AG09309 (cell line): ENCODE measurements at regions not wholly inside any gene's neighbourhood (a gene's known extent, or its start where the extent isn't known, plus 50 kb on each side); places are given as distances from the start of the nearest gene placed in this dataset.
"Not testable (repeated sequence)": the region's sequence is repeated elsewhere in the genome, so short reads cannot be mapped to it uniquely, and the experiment has no call there.

ENCODE experiments used
- DNase-seq: peaks from one replicate; pipeline ENCODE4 v3.0.0-alpha.2; 2010; ENCODE audit warnings: low read depth
- H3K4me3 ChIP-seq: 2 replicates; pipeline ENCODE4 v1.5.1; 2011; ENCODE audit warnings: mild to moderate bottlenecking, low read depth, low read length, moderate library complexity; ENCODE audit not compliant: control insufficient read depth
- TF ChIP-seq, protein P1 (sequence below): IDR thresholded peaks from 2 replicates; pipeline ENCODE4 v1.5.1; 2011; ENCODE audit warnings: mild to moderate bottlenecking, low read depth, low read length, inconsistent platforms; ENCODE audit not compliant: insufficient read depth, control insufficient read depth; ENCODE audit errors: missing control alignments

- TF ChIP-seq, protein P1, sequence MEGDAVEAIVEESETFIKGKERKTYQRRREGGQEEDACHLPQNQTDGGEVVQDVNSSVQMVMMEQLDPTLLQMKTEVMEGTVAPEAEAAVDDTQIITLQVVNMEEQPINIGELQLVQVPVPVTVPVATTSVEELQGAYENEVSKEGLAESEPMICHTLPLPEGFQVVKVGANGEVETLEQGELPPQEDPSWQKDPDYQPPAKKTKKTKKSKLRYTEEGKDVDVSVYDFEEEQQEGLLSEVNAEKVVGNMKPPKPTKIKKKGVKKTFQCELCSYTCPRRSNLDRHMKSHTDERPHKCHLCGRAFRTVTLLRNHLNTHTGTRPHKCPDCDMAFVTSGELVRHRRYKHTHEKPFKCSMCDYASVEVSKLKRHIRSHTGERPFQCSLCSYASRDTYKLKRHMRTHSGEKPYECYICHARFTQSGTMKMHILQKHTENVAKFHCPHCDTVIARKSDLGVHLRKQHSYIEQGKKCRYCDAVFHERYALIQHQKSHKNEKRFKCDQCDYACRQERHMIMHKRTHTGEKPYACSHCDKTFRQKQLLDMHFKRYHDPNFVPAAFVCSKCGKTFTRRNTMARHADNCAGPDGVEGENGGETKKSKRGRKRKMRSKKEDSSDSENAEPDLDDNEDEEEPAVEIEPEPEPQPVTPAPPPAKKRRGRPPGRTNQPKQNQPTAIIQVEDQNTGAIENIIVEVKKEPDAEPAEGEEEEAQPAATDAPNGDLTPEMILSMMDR, result no peak
- no peak overlapping the region for H3K4me3 ChIP-seq
- DNase-seq, result no peak
These were observed 2435.9 kb upstream of the PCDH20 start for GRCh38 chr13:63851526-63851925.

GRCh38 chr13:63843766-63844699, 2428.4 kb upstream of the PCDH20 start:
- TF ChIP-seq, protein P1, result no peak
- no peak for DNase-seq
- H3K4me3 ChIP-seq, result no peak overlapping the region

DNA sequence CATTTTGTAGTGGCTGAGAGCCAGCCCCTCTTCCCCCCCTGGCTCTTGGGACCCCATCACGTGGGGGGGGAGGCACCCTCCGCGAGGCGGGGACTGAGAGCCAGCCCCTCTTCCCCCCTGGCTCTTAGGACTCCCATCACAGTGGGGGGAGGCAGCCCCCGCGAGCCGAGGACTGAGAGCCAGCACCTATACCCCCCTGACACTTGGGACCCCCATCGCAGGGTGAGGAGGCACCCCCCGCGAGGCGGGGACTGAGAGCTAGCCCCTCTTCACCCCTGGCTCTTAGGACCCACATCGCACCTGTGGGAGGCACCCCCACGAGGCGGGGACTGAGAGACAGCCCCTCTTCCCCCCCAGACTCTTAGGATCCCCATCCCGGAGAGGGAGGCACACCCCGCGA, 2426.5 kb upstream of the PCDH20 start:
- DNase-seq, result no peak
- TF ChIP-seq, protein P1, result no peak
- H3K4me3 ChIP-seq, result no peak overlapping the region

DNA sequence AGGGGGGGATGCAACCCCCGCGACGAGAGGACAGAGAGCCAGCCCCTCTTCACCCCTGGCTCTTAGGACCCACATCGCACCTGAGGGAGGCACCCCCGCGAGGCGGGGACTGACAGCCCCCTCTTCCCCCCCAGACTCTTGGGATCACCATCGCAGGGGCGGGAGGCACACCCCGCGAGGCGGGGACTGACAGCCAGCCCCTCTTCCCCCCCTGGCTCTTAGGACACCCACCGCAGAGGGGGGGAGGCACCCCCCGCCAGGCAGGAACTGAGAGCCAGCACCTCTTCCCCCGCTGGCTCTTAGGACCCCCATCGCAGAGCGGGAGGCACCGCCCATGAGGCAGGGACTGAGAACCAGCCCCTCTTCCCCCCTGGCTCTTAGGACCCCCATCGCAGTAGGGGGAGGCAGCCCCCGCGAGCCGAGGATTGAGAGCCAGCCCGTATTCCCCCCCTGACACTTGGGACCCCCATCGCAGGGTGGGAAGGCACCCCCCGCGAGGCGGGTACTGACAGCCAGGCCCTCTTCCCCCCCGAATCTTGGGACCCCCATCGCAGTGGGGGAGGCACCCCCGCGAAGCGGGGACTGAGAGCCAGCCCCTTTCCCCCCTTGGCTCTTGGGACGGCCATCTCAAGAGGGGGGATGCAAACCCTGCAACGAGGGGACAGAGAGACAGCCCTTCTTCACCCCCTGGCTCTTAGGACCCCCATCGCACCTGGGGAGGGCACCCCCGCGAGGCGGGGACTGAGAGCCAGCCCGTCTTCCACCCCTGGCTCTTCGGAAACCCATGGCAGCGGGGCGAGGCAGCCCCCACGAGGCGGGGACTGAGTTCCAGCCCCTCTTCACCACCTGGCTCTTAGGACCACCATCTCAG, 2425.1 kb upstream of the PCDH20 start:
- no peak for DNase-seq
- no peak overlapping the region for H3K4me3 ChIP-seq
- TF ChIP-seq, protein P1, result no peak

GRCh38 chr13:63838366-63839110, 2422.9 kb upstream of the PCDH20 start:
- H3K4me3 ChIP-seq, result no peak overlapping the region
- no peak for DNase-seq
- TF ChIP-seq, protein P1, result no peak

DNA sequence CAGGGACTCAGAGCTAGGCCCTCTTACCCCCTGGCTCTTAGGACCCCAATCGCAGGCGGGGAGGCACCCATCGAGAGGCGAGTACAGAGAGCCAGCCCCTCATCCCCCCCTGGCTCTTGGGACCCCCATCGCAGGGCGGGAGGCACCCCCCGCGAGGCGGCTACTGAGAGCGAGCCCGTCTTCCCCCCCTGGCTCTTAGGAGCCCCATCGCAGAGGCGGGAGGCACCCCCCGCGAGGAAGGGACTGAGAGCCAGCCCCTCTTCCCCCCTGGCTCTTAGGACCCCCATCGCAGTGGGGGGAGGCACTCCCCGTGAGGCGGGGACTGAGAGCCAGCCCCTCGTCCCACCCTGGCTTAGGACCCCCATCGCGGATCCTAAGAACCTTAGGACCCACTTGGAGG, 2422.1 kb upstream of the PCDH20 start:
- DNase-seq, H3K4me3 ChIP-seq: not testable (repeated sequence)

- not testable (repeated sequence) for DNase-seq, H3K4me3 ChIP-seq
These were observed 2414.0 kb upstream of the PCDH20 start for GRCh38 chr13:63829609-63830008.

DNA sequence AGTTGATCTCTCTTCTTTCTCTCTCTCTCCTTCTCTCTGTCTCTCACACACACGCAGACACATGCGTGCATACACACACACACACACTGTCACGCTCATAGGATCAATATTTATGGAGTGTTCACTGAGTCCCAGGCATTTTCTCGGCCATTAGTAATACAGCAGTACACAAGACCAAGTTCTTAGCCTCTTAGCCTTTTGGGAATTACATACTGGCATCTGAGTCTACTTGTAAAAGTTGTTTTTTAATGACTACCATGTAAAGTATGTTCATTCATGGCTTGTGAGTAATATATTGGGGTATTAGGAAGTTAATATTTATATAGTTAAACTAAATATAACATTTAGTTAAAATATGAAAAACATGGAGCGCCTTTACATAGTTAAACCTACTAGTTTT, 2406.1 kb upstream of the PCDH20 start:
- DNase-seq, result not testable (repeated sequence)

DNA sequence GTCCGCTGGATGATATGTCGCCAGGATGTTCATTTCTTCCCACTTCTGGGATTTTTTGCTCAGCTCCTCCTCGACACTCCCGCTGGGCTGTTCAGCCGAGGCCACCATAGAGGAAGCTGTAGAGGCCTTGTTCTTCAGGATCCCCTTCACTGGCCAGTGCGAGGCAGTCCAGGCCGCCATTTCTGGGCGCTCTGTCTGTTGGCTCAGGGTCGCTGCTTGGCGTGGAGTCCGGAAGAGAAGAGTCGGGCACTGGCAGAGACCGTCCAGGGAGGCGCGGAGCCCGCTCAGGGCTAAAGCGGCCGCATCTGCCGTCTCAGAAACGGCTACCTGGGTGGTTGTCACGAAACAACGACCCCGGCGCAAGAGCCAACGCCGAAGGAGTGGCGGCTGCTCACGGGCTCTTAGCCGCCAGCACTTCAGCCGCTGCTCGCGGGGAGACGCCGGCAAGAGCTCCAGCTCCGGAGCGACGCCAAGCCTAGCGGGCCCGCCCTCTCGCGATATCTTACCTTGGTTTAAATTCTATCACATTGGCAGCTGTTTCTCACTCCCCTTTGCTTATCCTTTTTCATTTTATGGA, 2395.9 kb upstream of the PCDH20 start:
- DNase-seq, H3K4me3 ChIP-seq: not testable (repeated sequence)

More for the DNA sequence above, 2406.1 kb upstream of the PCDH20 start:
- not testable (repeated sequence) for H3K4me3 ChIP-seq

DNA sequence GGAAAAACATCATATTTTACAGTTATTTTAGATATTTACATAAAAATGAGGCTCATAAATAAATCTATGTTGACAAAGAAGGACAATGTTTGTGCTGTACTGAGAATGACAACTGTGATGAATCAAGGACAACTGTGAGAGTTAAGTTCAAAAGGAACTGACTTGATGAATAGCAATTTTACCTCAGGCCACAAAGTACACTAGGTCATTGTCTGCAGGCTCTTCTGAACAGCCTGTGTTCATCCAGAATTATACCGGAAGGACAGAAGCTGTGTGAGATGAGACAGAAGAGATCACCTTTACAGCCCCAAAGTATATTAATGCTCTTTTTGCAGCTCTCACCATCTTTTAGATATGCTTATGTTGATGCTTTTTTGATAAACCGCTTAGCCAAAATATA, 2375.5 kb upstream of the PCDH20 start:
- DNase-seq, H3K4me3 ChIP-seq: not testable (repeated sequence)
